Right atrium auricular region (tissue), 2 donors: ENCODE measurements at regions not wholly inside any gene's neighbourhood (a gene's known extent, or its start where the extent isn't known, plus 50 kb on each side); places are given as distances from the start of the nearest gene placed in this dataset.

Experiments
- DNase-seq: peaks from one replicate; pipeline ENCODE4 v3.0.0-alpha.2; 2019; ENCODE audit warnings: low spot score
- H3K27ac ChIP-seq, 2 donors: fragments of 200-600 bp; sonication (generic); 1 replicate in 1 of 2; 2 replicates in 1 of 2; pipeline ENCODE4 v1.5.1; 2016 to 2019
- H3K27me3 ChIP-seq, 2 donors: fragments of 200-600 bp; sonication (generic); one replicate each; pipeline versions ENCODE4 v1.5.1 to v1.6.0; 2017 to 2019
- H3K36me3 ChIP-seq: fragments of 200-600 bp; sonication (generic); one replicate; pipeline ENCODE4 v1.5.1; 2016
- H3K4me1 ChIP-seq, 2 donors: fragments of 200-600 bp; sonication (generic); one replicate each; pipeline versions ENCODE4 v1.5.1 to v1.6.0; 2017 to 2019
- H3K4me3 ChIP-seq, 2 donors: fragments of 200-600 bp; sonication (generic); 1 replicate in 1 of 2; 2 replicates in 1 of 2; pipeline ENCODE4 v1.5.1; 2017 to 2019; ENCODE audit warnings: mild to moderate bottlenecking in 1 of 2, moderate library complexity in 1 of 2
- H3K9me3 ChIP-seq, 2 donors: fragments of 200-600 bp; sonication (generic); one replicate each; pipeline ENCODE4 v1.5.1; 2019
- TF ChIP-seq, protein P1 (sequence below), 2 donors: fragments of 200-600 bp; sonication (generic); IDR thresholded peaks; one replicate each; pipeline ENCODE4 v1.5.1; 2019; ENCODE audit warnings: antibody characterized with exemption in 2 of 2

DNA sequence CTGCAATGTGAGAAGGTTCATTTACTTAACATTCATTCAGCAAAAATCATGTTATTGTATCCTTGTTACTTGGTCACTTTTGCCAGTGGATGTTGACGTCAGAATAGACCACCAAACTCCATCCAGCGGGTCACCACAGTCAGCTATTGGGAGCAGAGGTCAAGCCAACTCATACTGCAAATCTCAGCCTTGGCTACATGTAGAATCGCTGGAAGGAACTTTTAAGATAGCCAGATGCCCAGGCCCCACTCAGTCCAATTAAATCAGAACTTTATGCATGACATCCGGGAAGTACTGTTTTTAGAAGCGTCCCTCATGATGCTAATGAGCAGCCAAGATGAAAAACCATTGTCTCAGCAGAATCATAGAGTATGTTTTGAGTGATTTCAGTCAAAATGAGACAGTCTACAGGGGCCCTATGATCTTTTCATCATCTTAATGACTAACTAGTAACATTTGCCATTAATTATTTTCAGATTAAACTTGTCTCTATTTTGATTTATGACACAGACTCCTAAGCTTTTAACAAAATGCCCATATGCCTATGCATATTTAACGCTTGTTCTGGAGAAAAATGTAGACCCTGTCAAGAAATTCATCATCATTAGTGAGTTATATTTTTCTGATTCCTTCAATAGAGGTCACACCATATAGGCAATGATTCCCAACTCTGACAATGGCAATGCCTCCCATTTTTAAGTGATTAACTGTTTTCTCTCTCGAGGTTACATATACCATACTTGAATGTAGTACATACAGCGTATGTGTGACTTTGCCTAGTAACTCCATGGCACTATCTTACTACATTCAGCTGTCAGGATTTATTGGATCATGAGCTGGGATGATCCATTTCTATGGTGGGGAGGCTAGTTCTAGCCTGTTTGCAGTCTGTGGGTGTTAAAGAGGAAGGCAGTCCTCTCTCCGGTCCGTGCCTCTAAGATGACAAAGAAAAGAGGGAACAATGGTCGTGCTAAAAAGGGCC is 63.7 kb upstream of the CCBE1 start:
- Histone ChIP-seq H3K27ac (no peak overlapping the region), H3K4me1 (no peaks in the 10 kb centered on the region), H3K4me3 (no peak overlapping the region), H3K27me3 (no peaks in the 10 kb centered on the region), H3K36me3 (no peaks in the 10 kb centered on the region), H3K9me3 (no peaks in the 10 kb centered on the region)
- no peak for DNase-seq
- TF ChIP-seq, protein P1, sequence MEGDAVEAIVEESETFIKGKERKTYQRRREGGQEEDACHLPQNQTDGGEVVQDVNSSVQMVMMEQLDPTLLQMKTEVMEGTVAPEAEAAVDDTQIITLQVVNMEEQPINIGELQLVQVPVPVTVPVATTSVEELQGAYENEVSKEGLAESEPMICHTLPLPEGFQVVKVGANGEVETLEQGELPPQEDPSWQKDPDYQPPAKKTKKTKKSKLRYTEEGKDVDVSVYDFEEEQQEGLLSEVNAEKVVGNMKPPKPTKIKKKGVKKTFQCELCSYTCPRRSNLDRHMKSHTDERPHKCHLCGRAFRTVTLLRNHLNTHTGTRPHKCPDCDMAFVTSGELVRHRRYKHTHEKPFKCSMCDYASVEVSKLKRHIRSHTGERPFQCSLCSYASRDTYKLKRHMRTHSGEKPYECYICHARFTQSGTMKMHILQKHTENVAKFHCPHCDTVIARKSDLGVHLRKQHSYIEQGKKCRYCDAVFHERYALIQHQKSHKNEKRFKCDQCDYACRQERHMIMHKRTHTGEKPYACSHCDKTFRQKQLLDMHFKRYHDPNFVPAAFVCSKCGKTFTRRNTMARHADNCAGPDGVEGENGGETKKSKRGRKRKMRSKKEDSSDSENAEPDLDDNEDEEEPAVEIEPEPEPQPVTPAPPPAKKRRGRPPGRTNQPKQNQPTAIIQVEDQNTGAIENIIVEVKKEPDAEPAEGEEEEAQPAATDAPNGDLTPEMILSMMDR (IDR thresholded peaks at IDR 0.05), result no peak

DNA sequence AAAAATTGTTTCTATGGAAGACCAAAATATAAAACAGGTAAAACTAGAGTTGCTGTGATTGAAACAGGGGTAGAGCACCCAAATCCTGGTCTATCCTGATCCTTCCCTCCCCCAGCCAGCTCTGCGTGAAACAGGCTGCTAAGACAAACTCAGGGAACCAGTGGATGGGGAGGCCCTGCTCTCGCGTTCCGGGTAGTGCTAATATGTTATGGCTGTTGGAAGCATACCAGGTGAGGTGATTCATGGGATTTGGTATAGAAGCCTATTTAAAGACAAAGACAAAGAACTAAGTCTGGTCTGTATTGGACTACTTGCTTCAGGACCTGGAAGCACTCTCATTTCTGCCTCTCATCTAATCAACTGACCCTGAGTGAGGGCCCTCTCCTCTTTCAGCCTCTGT is 63.0 kb upstream of the CCBE1 start:
- no peaks in the 10 kb centered on the region for H3K9me3 ChIP-seq
- no peaks in the 10 kb centered on the region for H3K36me3 ChIP-seq
- H3K4me1 ChIP-seq, result no peaks in the 10 kb centered on the region
- H3K27ac ChIP-seq, result no peak overlapping the region
- TF ChIP-seq, protein P1 (IDR thresholded peaks at IDR 0.05), result no peak
- H3K27me3 ChIP-seq, result no peaks in the 10 kb centered on the region
- DNase-seq, result no peak
- no peak overlapping the region for H3K4me3 ChIP-seq

DNA sequence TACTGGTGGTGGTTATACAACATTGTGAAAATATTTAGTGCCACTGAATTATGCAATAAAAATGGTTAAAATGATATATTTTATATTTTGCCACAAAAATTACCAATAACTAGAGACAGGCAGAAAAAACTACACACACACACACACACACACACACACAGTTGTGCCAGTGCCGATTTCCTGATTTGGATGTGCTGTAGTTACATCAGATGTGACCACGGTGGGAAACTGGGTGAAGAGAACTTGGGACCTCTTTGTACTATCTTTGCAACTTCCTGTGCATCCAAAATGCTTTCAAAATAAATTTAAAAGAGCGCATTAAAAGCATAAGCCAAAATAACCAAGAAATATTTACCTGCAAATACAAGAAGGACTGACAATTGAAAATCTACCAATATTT is 61.6 kb upstream of the CCBE1 start:
- H3K4me3 ChIP-seq, result no peak overlapping the region
- no peaks in the 10 kb centered on the region for H3K36me3 ChIP-seq
- no peaks in the 10 kb centered on the region for H3K9me3 ChIP-seq
- TF ChIP-seq, protein P1 (IDR thresholded peaks at IDR 0.05), result no peak
- no peak overlapping the region for H3K27ac ChIP-seq
- H3K27me3 ChIP-seq, result no peaks in the 10 kb centered on the region
- H3K4me1 ChIP-seq, result no peaks in the 10 kb centered on the region
- no peak for DNase-seq

DNA sequence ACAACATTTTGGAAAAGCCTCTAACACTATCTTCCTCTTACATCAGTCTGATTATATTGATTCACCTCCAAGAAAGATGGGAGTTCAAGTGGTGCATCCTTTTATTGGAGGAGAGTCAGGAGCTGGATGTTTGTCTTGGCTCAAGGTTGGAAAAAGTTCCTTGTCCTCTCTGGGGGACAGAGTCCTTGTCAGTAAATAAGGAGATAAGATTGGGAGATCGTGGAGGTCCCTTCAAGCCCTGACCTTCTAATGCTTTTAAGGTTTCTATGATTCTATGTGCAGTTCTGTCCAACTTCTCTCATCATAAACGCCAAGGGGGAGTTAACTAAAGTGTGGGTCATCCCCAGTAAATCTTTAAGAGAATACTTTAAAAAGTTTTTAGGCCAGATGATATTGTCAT is 60.9 kb upstream of the CCBE1 start:
- Histone ChIP-seq H3K9me3 (no peaks in the 10 kb centered on the region), H3K4me3 (no peak overlapping the region), H3K36me3 (no peaks in the 10 kb centered on the region), H3K27ac (no peak overlapping the region), H3K27me3 (no peaks in the 10 kb centered on the region), H3K4me1 (no peaks in the 10 kb centered on the region)
- TF ChIP-seq, protein P1 (IDR thresholded peaks at IDR 0.05), result no peak
- no peak for DNase-seq

DNA sequence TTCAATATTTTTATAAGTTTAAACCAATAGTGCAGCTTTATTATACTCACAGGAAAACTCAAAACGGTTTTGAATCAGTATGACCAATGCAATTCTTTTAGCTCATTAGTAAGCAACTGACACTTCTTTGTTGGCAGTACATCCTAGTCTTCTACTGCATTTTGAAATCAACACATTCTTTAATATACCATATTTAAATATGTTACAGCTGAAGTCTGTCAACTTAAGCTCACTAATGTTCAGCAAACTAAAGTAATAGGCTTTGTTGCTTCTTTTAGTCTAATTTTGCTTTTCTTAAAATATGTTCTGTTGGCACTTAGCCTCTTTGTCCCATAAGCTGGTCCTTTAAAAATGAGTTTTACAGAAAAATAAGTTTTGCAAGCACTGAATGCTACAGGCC is 55.4 kb upstream of the CCBE1 start:
- TF ChIP-seq, protein P1 (IDR thresholded peaks at IDR 0.05), result no peak
- no peak overlapping the region for H3K27ac ChIP-seq
- H3K4me3 ChIP-seq, result no peak overlapping the region
- no peak for DNase-seq
- H3K9me3 ChIP-seq, result no peaks in the 10 kb centered on the region
- no peaks in the 10 kb centered on the region for H3K27me3 ChIP-seq
- no peaks in the 10 kb centered on the region for H3K4me1 ChIP-seq
- no peaks in the 10 kb centered on the region for H3K36me3 ChIP-seq
